ENCODE measurements at regions not wholly inside any gene's neighbourhood (a gene's known extent, or its start where the extent isn't known, plus 50 kb on each side); places are given as distances from the start of the nearest gene placed in this dataset.

DNA sequence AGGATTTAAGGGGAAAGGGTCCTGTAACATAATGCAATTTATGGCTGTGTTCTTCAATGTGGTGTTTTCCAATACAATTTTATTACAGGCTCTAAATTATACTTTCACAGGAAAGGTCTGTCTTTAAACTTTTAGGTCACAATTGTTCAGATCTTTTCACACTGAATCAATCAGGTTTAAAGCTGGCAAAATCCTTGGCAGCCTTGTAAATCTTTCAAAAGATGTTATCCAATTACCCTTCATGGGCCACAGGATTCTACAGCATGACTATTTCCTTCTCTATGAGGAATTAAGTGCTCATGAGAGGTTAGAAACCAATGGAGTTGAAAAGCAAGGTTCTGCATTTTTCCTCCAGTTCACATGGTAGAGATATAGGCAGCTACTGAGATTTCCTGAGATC is 211.5 kb upstream of the MIR17HG start:
- TF ChIP-seq GATA3 (IDR thresholded peaks at IDR 0.05; ENCODE audit: low read depth, low read length) (no peak), GATA2 (IDR thresholded peaks at IDR 0.05; ENCODE audit: low read depth, low read length) (no peak)

GRCh38 chr13:91136806-91137205 is 210.7 kb upstream of the MIR17HG start:
- no peak for TF ChIP-seq GATA3 (IDR thresholded peaks at IDR 0.05; ENCODE audit: low read depth, low read length)
- TF ChIP-seq GATA2 (IDR thresholded peaks at IDR 0.05; ENCODE audit: low read depth, low read length) = no peak

GRCh38 chr13:91139232-91139631 is 208.3 kb upstream of the MIR17HG start:
- no peak for TF ChIP-seq GATA2 (IDR thresholded peaks at IDR 0.05; ENCODE audit: low read depth, low read length)
- no peak for TF ChIP-seq GATA3 (IDR thresholded peaks at IDR 0.05; ENCODE audit: low read depth, low read length)

GRCh38 chr13:91141543-91142061 is 205.9 kb upstream of the MIR17HG start:
- TF ChIP-seq GATA2 (IDR thresholded peaks at IDR 0.05; ENCODE audit: low read depth, low read length) (no peak), GATA3 (IDR thresholded peaks at IDR 0.05; ENCODE audit: low read depth, low read length) (no peak)

GRCh38 chr13:91142572-91142971 is 204.9 kb upstream of the MIR17HG start:
- TF ChIP-seq GATA3 (IDR thresholded peaks at IDR 0.05; ENCODE audit: low read depth, low read length) = no peak
- no peak for TF ChIP-seq GATA2 (IDR thresholded peaks at IDR 0.05; ENCODE audit: low read depth, low read length)

DNA sequence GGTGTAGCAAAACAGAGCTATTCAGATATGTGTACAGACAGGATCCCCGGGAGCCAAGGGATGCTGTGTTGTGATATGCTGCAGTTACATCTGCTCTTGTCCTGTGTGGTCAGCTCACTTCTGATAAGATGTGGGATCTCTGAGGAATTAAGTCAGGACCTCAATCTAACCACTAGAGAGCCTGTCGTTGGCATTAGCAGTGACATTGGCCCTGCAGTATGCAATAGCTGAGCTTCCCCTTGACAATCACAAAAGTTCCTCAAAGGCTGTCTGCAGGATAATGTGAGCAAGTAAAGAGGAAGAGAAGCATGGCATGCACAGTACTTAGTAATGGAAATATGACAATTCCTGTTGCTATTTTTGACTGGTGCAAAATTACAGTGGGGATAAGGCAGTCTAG is 203.4 kb upstream of the MIR17HG start:
- no peak for TF ChIP-seq GATA2 (IDR thresholded peaks at IDR 0.05; ENCODE audit: low read depth, low read length)
- no peak for TF ChIP-seq GATA3 (IDR thresholded peaks at IDR 0.05; ENCODE audit: low read depth, low read length)

DNA sequence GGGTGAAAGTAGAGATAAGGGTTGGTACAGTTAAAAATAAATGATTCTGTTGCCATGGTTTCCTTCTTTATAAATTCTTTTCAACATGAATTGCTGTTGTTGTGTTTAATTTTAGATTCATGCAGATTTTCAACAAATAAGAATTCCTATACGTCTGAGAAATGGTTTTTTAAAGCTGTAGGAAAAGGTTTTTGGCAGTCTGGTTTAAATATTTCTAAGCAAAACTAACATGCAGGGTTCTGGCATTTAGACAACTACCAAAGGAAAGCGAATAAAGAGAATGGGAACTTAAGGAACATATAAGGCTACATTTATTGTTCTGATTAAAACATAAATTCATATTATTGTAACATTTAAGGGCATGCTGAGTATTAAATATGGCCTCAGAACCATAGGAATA is 203.0 kb upstream of the MIR17HG start:
- TF ChIP-seq GATA2 (IDR thresholded peaks at IDR 0.05; ENCODE audit: low read depth, low read length) (no peak), GATA3 (IDR thresholded peaks at IDR 0.05; ENCODE audit: low read depth, low read length) (no peak)

GRCh38 chr13:91145571-91146205 is 201.8 kb upstream of the MIR17HG start:
- no peak for TF ChIP-seq GATA3 (IDR thresholded peaks at IDR 0.05; ENCODE audit: low read depth, low read length)
- no peak for TF ChIP-seq GATA2 (IDR thresholded peaks at IDR 0.05; ENCODE audit: low read depth, low read length)

DNA sequence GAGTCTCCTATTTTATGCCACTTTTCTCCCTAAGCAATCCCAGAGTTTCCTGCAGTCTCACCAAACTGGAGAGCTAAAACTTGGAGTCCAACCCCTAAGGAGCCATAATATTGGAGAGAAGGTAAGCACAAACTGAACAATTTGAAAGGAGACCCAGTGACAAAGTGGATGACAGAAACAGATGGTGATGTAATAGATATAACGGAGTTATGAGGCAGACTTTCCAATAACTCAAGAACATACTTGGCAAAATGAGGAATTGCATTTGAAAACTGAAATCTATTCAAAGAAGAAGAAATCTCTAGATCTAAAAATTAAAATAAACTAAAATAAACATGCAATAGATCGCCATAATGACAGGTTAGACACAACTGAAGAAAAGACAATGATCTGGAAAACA is 200.9 kb upstream of the MIR17HG start:
- TF ChIP-seq GATA2 (IDR thresholded peaks at IDR 0.05; ENCODE audit: low read depth, low read length) = no peak
- no peak for TF ChIP-seq GATA3 (IDR thresholded peaks at IDR 0.05; ENCODE audit: low read depth, low read length)

DNA sequence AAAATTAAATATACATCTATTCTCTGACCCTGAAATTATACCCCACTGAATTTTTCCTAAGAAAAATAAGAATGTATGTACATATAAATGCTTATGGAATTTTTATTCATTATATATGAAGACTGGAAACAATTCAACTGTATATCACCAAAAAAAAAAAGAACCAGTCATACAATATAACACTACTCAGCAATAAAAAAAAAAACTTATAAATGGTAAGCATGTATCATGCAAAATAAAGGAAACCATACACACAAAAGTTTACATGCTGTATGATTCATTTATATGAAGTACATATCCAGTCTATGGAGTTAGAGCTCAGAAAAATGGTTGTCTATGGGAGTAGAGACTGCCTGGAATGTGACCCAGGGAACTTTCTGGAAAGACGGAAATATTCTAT is 199.4 kb upstream of the MIR17HG start:
- no peak for TF ChIP-seq GATA3 (IDR thresholded peaks at IDR 0.05; ENCODE audit: low read depth, low read length)
- no peak for TF ChIP-seq GATA2 (IDR thresholded peaks at IDR 0.05; ENCODE audit: low read depth, low read length)

DNA sequence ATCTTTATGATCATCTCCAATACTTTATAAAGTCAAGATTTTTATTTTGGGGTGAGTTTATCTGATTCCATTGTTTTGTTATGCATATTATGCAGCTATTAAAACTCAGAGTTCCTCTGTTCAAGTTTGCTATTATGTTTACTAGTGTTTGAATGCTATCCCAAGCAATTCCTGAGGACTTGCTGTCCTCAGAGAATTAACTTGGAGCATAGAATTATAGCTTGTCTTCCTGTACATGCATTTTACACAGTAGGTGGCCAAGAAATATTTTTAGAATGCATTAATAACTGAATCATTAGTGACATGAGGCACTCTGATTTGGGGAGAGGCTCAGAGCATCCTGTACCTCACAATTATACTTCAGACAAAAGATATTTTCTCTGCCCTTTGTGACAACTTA is 195.6 kb upstream of the MIR17HG start:
- TF ChIP-seq GATA2 (IDR thresholded peaks at IDR 0.05; ENCODE audit: low read depth, low read length) (no peak), GATA3 (IDR thresholded peaks at IDR 0.05; ENCODE audit: low read depth, low read length) (no peak)

DNA sequence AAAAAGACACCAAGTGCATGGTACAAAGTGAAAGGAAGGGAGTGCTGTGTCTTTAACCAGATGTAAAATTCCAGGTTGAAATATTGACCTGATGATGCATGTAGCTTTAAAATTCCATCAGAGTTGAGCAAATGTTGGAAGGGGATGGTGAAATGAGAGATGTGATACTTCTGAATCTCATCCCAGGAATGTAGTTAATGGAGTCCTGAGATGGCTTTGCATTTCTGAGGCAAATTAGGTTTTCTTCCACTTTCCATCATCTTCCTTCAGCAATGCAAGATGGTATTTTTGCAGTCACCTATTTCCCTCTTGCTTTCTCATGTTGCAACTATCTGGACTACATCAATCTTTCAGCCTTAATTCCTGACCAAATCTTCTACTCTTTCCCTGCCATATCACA is 194.1 kb upstream of the MIR17HG start:
- no peak for TF ChIP-seq GATA2 (IDR thresholded peaks at IDR 0.05; ENCODE audit: low read depth, low read length)
- TF ChIP-seq GATA3 (IDR thresholded peaks at IDR 0.05; ENCODE audit: low read depth, low read length) = no peak

DNA sequence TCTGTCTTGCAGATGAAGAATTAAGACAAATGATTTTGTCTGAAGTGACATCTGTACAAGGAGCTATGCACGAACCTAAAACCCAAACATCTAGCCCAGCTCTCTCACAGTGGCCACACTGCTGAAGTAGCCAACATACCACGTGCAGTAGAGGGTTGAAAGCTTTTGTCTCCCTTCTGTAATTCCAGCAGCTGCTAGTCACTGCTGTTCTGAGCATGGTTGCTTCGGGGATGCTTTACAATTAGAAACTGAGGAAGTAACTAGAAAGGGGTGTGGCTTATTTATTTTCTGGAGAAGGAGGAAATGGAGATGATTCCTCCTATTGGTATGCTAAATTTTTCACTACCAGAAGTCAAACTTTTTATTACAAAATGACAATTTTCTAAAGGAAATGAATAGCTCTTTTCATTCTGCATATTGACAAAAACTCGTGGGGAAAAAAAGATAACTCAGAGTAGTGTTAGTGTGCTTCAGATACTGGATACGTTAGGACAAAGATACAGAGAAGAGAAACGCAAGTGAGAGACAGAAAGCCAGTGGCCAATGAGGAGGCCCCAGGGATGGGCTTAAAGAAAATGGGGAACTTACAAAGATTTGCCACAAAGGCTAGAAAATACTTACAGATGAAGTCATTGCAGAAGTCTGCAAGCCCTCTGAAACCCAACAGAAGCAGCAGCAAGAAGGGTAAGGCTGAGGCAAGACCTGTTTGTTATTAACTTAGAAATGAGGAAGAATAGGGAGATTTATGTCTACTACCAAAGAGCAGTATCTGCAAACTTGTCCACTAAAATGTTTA is 192.7 kb upstream of the MIR17HG start:
- no peak for TF ChIP-seq GATA2 (IDR thresholded peaks at IDR 0.05; ENCODE audit: low read depth, low read length)
- TF ChIP-seq GATA3 (IDR thresholded peaks at IDR 0.05; ENCODE audit: low read depth, low read length) = no peak

DNA sequence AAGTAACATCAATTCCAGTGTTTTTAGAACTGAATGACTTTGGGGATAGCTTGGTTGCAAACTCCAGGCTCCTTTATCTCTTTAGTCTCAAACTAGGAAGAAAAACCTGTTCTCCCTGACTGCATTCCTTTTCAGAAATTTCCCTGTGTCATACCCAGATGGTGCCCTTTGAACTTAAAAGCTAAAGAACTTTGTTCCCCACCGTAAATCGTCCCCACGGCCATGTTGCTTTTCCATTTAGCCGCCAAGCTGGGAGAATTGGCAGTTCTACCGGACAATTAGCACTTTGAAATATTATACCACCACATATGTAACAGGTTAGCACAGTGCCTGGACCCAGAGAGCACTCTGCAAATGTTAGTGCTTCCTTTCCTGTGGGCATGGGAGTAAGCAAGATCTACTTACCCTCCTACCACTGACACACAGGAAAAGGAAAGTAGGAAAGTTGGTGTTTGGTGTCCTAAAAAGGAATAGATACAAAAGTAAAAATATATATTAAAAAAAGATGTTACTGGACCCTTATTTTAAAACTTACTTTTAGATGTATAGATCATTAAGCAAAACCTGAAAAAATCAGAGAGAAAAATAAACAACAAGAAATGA is 191.9 kb upstream of the MIR17HG start:
- no peak for TF ChIP-seq GATA3 (IDR thresholded peaks at IDR 0.05; ENCODE audit: low read depth, low read length)
- TF ChIP-seq GATA2 (IDR thresholded peaks at IDR 0.05; ENCODE audit: low read depth, low read length) = no peak

All from SH-SY5Y (cell line).